ENCODE measurements at regions not wholly inside any gene's neighbourhood (a gene's known extent, or its start where the extent isn't known, plus 50 kb on each side); places are given as distances from the start of the nearest gene placed in this dataset.

GRCh38 chr12:127685931-127686330, 581.0 kb upstream of the TMEM132C start:
- DNase-seq: no peak

GRCh38 chr12:127687181-127687580, 579.8 kb upstream of the TMEM132C start:
- no peak for DNase-seq

- DNase-seq: no peak
Observed at GRCh38 chr12:127688906-127689428, 578.0 kb upstream of the TMEM132C start.

GRCh38 chr12:127690161-127690560, 576.8 kb upstream of the TMEM132C start:
- DNase-seq: no peak

GRCh38 chr12:127696963-127697362, 570.0 kb upstream of the TMEM132C start:
- no peak for DNase-seq

- DNase-seq: no peak
Observed at GRCh38 chr12:127703026-127703425, 563.9 kb upstream of the TMEM132C start.

- DNase-seq: no peak
Observed at GRCh38 chr12:127711108-127711507, 555.9 kb upstream of the TMEM132C start.

- DNase-seq: no peak
Observed at GRCh38 chr12:127712561-127712960, 554.4 kb upstream of the TMEM132C start.

- no peak for DNase-seq
Observed at GRCh38 chr12:127716166-127716565, 550.8 kb upstream of the TMEM132C start.

GRCh38 chr12:127717278-127717677, 549.7 kb upstream of the TMEM132C start:
- DNase-seq: no peak

GRCh38 chr12:127720334-127720733, 546.6 kb upstream of the TMEM132C start:
- no peak for DNase-seq

GRCh38 chr12:127722611-127723010, 544.4 kb upstream of the TMEM132C start:
- no peak for DNase-seq

GRCh38 chr12:127723251-127723650, 543.7 kb upstream of the TMEM132C start:
- DNase-seq: peak in 1 of 51 donors; percentile 3

GRCh38 chr12:127726671-127727315, 540.2 kb upstream of the TMEM132C start:
- DNase-seq: no peak

GRCh38 chr12:127728285-127728684, 538.7 kb upstream of the TMEM132C start:
- DNase-seq: no peak

- DNase-seq: no peak
Observed at GRCh38 chr12:127728729-127729128, 538.2 kb upstream of the TMEM132C start.

- no peak for DNase-seq
Observed at GRCh38 chr12:127729381-127729780, 537.6 kb upstream of the TMEM132C start.

GRCh38 chr12:127731657-127732056, 535.3 kb upstream of the TMEM132C start:
- no peak for DNase-seq

- no peak for DNase-seq
Observed at GRCh38 chr12:127742231-127742630, 524.7 kb upstream of the TMEM132C start.

GRCh38 chr12:127745469-127746212, 521.3 kb upstream of the TMEM132C start:
- no peak for DNase-seq

GRCh38 chr12:127749416-127749815, 517.6 kb upstream of the TMEM132C start:
- no peak for DNase-seq

- DNase-seq: peak in 1 of 51 donors; percentile 16
Observed at GRCh38 chr12:127750076-127750840, 516.7 kb upstream of the TMEM132C start.

All from hypothalamus (tissue), 51 donors.